ENCODE measurements at regions not wholly inside any gene's neighbourhood (a gene's known extent, or its start where the extent isn't known, plus 50 kb on each side); places are given as distances from the start of the nearest gene placed in this dataset.
"Not testable (repeated sequence)": the region's sequence is repeated elsewhere in the genome, so short reads cannot be mapped to it uniquely, and the experiment has no call there.

- TF ChIP-seq POLR2A (IDR thresholded peaks at IDR 0.05; ENCODE audit: low read length) (no peak), GATA1 (IDR thresholded peaks at IDR 0.05; ENCODE audit: low read depth, low read length) (no peak)
- DNase-seq, result no peak
These were observed 51.2 kb upstream of the GATA2 start for GRCh38 chr3:128544190-128544589.

GRCh38 chr3:128543570-128544174, 50.7 kb upstream of the GATA2 start:
- DNase-seq, result not testable (repeated sequence)
